K562 (cell line): ENCODE measurements at regions not wholly inside any gene's neighbourhood (a gene's known extent, or its start where the extent isn't known, plus 50 kb on each side); places are given as distances from the start of the nearest gene placed in this dataset.

Source experiments
- HINFP ChIP-seq: fragments of 450-650 bp; conservative IDR thresholded peaks from 2 replicates; pipeline ENCODE4 v1.6.1; 2016; ENCODE audit warnings: missing genetic modification characterization, low read depth, mild to moderate bottlenecking, control low read depth, missing compliant biosample characterization
- POLR2A ChIP-seq: fragments of 450-650 bp; conservative IDR thresholded peaks from 2 replicates; pipeline ENCODE4 v1.6.1; 2016
- TRIM24 ChIP-seq, 2 experiments: fragments of 450-650 bp; IDR thresholded peaks; 2 replicates each; pipeline ENCODE4 v1.6.1; 2016
- ZNF354B ChIP-seq: fragments of 250-450 bp; sonication (Bioruptor Pico); IDR thresholded peaks from 2 replicates; pipeline ENCODE4 v1.4.0; 2020

- TF ChIP-seq ZNF354B = no peak
- TF ChIP-seq POLR2A = no peak
- no peak for TF ChIP-seq TRIM24 (IDR thresholded peaks at IDR 0.05)
- TF ChIP-seq HINFP (tag) = no peak
These were observed 163.8 kb downstream of the ETAA1 start for GRCh38 chr2:67560771-67561456.
